ENCODE measurements at regions not wholly inside any gene's neighbourhood (a gene's known extent, or its start where the extent isn't known, plus 50 kb on each side); places are given as distances from the start of the nearest gene placed in this dataset.
"Not testable (repeated sequence)": the region's sequence is repeated elsewhere in the genome, so short reads cannot be mapped to it uniquely, and the experiment has no call there.

DNA sequence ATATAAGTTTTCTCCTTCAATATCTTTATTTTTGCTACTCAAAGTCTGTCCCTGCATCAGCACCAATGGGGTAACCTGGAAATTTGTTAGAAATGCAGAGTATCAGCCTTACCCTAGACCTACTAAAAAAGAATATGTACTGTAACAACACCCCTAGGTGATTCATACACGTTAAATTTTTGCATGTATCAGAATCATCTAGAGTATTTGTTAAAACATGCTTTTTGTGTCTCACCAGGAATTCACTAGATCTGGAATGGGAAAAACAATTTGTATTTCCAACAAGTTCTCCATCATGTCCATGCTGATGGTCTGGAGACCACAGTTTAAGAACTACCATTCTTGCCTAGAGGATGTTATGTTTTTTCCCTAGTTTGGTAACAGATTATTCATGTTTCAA is 196.0 kb upstream of the EDNRA start:
- TF ChIP-seq, protein P1, sequence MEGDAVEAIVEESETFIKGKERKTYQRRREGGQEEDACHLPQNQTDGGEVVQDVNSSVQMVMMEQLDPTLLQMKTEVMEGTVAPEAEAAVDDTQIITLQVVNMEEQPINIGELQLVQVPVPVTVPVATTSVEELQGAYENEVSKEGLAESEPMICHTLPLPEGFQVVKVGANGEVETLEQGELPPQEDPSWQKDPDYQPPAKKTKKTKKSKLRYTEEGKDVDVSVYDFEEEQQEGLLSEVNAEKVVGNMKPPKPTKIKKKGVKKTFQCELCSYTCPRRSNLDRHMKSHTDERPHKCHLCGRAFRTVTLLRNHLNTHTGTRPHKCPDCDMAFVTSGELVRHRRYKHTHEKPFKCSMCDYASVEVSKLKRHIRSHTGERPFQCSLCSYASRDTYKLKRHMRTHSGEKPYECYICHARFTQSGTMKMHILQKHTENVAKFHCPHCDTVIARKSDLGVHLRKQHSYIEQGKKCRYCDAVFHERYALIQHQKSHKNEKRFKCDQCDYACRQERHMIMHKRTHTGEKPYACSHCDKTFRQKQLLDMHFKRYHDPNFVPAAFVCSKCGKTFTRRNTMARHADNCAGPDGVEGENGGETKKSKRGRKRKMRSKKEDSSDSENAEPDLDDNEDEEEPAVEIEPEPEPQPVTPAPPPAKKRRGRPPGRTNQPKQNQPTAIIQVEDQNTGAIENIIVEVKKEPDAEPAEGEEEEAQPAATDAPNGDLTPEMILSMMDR (IDR thresholded peaks at IDR 0.05; ENCODE audit: insufficient read depth, low read depth, low read length, missing control alignments) = no peak
- H3K4me3 ChIP-seq (ENCODE audit: low read depth, low read length) = no peak overlapping the region
- DNase-seq (ENCODE audit: low read depth) = no peak

DNA sequence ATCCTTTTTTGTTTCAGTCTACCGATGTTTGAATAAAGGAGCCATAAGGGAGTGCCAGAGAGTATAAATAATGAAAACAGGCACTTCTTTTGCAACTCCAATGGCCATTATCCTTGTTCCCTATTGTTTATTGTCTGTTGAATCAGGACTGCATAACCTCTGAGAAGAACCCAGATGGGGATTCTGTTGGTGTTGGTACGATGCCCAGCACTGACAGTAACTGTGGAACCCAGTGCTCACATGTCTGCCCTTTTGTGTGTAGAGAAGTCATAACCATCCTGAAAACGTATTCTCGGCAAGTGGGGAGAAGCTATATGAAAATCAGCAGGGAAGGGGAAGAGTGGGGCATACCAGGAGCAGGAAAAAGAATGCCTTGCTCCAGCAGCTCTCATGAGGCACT is 195.1 kb upstream of the EDNRA start:
- H3K4me3 ChIP-seq (ENCODE audit: low read depth, low read length) = no peak overlapping the region
- TF ChIP-seq, protein P1 (IDR thresholded peaks at IDR 0.05; ENCODE audit: insufficient read depth, low read depth, low read length, missing control alignments) = no peak
- no peak for DNase-seq (ENCODE audit: low read depth)

DNA sequence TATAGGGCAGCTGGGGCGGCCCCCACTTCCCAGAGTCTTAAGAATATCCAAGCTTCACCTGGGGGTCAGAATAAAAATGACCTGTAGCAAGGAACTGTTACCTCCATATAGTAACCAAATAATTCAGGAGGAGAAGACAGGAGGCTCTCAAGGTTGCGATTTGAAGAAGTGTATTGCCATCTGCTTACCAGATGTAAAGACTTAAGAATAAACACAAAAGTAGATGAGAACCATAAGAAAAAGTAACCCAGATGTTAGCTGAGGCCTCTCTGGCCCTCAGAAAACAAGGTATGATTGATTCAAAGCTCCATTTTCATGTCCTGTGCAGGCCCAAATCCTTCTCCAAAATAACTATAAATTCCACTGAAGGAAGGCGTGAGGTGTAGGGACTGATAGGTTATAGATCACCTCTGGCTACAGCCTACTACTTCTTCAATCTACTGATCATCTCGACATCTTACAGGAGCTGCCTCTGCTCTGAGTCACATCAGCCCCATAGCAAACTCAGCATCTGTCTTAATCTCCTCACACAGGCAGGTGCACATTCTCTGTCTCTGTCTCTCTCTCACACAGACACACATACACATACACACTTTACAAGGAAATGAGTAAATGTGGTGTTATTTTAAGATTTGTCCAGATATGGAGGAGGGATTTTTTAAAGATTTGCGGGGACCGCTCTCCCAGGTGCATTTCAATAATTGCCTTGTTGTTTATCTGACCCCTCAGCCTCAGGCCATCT is 193.9 kb upstream of the EDNRA start:
- TF ChIP-seq, protein P1 (IDR thresholded peaks at IDR 0.05; ENCODE audit: insufficient read depth, low read depth, low read length, missing control alignments) = no peak
- DNase-seq (ENCODE audit: low read depth) = no peak
- no peak overlapping the region for H3K4me3 ChIP-seq (ENCODE audit: low read depth, low read length)

DNA sequence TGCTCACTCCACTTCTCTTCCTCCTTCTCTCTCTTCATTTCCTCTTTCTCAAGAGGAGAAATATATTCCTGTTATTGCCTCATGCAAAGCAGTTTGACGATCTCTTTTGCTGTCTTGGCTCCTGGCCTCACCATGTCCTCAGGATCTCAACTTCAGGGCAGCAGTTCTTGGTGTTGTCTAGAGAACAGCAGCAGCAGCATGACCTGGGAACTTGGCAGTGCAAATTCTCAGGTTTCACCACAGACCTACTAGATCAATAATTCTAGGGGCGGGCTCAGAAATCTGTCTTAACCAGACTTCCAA is 193.4 kb upstream of the EDNRA start:
- TF ChIP-seq, protein P1 (IDR thresholded peaks at IDR 0.05; ENCODE audit: insufficient read depth, low read depth, low read length, missing control alignments) = no peak
- no peak overlapping the region for H3K4me3 ChIP-seq (ENCODE audit: low read depth, low read length)
- no peak for DNase-seq (ENCODE audit: low read depth)

DNA sequence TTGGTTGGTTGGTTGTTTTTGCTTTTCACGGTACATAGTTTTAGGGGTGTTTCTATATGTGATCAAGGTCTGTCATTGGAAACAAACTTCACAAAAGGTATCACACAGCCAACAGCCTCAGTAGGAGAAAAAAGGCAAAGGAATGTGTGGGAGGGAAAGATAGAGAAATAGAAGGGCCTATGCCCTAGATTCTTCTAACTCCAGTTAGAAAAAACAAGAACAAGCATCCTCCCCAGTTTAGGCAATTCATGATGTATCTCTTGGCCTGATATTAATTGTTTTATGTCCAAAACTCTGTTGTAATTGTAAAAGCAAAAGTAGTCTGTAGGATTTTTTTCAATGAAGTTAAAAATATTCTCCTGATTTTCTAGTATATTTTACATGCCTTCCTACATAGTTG is 192.4 kb upstream of the EDNRA start:
- H3K4me3 ChIP-seq (ENCODE audit: low read depth, low read length) = no peak overlapping the region
- TF ChIP-seq, protein P1 (IDR thresholded peaks at IDR 0.05; ENCODE audit: insufficient read depth, low read depth, low read length, missing control alignments) = no peak

DNA sequence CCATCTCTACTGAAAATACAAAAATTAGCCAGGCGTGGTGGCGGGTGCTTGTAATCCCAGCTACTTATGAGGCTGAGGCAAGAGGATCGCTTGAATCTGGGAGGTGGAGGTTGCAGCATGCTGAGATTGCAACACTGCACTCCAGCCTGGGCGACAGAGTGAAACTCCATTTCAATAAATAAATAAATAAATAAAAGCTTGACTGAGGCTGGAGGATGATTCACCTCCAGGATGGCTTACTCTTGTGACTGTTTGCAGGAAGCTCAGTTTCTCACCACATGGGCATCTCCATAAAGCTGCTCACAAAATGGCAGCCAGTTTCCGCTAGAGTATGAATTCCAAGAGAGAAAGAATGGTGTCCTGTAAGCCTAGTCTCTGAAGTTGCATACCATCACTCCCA is 191.7 kb upstream of the EDNRA start:
- no peak for DNase-seq (ENCODE audit: low read depth)
- TF ChIP-seq, protein P1 (IDR thresholded peaks at IDR 0.05; ENCODE audit: insufficient read depth, low read depth, low read length, missing control alignments) = no peak
- no peak overlapping the region for H3K4me3 ChIP-seq (ENCODE audit: low read depth, low read length)

More for the DNA sequence above, 192.4 kb upstream of the EDNRA start:
- no peak for DNase-seq (ENCODE audit: low read depth)

DNA sequence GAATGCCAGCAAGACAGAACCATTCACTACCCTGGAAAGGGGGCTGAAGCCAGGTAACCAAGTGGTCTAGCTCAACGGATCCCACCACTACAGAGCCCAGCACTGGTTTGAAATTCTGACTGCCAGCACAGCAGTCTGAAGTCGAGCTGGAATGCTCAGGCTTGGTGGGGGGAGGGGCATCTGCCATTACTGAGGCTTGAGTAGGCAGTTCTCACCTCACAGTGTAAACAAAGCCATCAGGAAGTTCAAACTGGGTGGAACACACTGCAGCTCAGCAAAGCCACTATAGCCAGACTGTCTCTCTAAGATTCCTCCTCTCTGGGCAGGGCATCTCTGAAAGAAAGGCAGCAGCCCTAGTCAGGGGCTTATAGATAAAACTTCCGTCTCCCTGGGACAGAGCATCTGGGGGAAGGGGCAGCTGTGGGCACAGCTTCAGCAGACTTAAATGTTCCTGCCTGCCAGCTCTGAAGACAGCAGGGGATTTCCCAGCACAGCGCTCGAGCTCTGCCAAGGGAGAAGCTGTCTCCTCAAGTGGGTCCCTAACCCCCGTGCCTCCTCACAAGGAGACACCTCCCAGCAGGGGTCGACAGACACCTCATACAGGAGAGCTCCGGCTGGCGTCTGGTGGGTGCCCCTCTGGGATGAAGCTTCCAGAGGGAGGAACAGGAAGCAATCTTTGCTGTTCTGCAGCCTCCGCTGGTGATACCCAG is 188.1 kb upstream of the EDNRA start:
- DNase-seq (ENCODE audit: low read depth) = peak; percentile 61
- H3K4me3 ChIP-seq (ENCODE audit: low read depth, low read length) = peak overlapping the region; percentile 54

DNA sequence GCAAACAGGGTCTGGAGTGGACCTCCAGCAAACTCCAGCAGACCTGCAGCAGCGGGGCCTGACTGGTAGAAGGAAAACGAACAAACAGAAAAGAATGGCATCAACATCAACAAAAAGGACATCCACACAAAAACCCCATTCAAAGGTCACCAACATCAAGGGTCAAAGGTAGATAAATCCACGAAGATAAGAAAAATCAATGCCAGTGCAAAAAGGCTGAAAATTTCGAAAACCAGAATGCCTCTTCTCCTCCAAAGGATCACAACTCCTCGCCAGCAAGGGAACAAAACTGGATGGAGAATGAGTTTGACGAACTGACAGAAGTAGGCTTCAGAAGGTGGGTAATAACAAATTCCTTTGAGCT is 187.6 kb upstream of the EDNRA start:
- H3K4me3 ChIP-seq (ENCODE audit: low read depth, low read length) = peak overlapping the region; percentile 54
- not testable (repeated sequence) for DNase-seq (ENCODE audit: low read depth)
